Adrenal gland (tissue), 5 donors: ENCODE measurements at regions not wholly inside any gene's neighbourhood (a gene's known extent, or its start where the extent isn't known, plus 50 kb on each side); places are given as distances from the start of the nearest gene placed in this dataset.

Experiments used
- POLR2A ChIP-seq, 2 donors: fragments of 450-650 bp; IDR thresholded peaks; one replicate each; pipeline ENCODE4 v1.6.1; 2017; ENCODE audit warnings: antibody characterized with exemption in 2 of 2, mild to moderate bottlenecking in 2 of 2, moderate library complexity in 1 of 2
- TF ChIP-seq, protein P1 (sequence below), 6 experiments: fragments of 450-650 bp in 4 of 6; fragments of 200-600 bp in 2 of 6; sonication (generic) in 1 of 6; IDR thresholded peaks; 1 replicate in 5 of 6; 2 replicates in 1 of 6; pipeline versions ENCODE4 v1.5.1 to v1.8.0; 2016 to 2021; ENCODE audit warnings: antibody characterized with exemption in 6 of 6, mild to moderate bottlenecking in 2 of 6, moderate library complexity in 1 of 6
- donor health status: DM: no; HTN: no; CAD: no.

DNA sequence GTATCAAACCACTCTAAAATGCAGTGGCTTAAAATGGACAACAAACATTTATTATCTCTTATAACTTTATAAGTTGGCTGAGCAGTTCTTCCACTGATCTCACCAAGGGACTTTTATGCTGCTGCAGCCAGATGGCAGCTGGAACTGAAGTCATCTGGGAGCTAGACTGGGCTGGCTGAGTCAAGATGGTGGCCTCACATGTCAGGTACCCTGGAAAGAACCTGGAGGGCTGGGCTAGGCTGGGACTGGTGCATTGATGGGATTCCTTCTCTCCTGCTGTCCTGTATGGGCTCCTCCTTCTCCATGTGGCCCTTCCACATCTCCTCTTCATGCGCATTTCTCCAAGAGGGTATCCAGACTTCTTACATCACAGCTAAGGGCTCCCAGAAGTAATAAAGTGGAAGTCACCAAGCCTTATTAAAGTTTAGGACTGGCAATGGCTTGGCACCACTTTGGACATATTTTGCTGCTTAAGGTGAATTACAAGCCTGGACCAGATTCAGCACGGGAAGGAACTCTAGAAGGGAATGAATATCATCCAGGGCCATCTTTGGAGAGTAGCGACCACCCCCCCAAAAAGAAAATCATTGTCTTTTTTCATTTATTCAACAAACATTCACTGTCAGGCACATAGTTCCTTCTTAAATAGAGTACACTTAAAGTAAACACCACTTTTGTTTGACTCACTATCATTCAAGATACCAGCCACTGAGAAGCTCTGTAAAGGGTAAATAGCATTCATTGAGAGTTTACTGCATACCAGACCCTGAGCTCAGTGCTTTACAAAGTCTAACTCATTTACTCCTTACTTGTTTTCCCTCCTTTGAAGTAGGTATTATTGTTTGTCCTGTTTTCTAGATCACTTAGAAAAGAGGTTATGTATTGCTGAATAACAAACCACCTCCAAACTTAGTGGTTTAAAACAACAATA, 138.0 kb downstream of the ZFP36L2 start:
- no peak for TF ChIP-seq POLR2A (IDR thresholded peaks at IDR 0.05)
- TF ChIP-seq, protein P1, sequence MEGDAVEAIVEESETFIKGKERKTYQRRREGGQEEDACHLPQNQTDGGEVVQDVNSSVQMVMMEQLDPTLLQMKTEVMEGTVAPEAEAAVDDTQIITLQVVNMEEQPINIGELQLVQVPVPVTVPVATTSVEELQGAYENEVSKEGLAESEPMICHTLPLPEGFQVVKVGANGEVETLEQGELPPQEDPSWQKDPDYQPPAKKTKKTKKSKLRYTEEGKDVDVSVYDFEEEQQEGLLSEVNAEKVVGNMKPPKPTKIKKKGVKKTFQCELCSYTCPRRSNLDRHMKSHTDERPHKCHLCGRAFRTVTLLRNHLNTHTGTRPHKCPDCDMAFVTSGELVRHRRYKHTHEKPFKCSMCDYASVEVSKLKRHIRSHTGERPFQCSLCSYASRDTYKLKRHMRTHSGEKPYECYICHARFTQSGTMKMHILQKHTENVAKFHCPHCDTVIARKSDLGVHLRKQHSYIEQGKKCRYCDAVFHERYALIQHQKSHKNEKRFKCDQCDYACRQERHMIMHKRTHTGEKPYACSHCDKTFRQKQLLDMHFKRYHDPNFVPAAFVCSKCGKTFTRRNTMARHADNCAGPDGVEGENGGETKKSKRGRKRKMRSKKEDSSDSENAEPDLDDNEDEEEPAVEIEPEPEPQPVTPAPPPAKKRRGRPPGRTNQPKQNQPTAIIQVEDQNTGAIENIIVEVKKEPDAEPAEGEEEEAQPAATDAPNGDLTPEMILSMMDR (IDR thresholded peaks at IDR 0.05) = no peak
